BJ (cell line): ENCODE measurements at regions not wholly inside any gene's neighbourhood (a gene's known extent, or its start where the extent isn't known, plus 50 kb on each side); places are given as distances from the start of the nearest gene placed in this dataset.

Experiments used
- CTCF ChIA-PET: fragments of 350-600 bp; formaldehyde crosslinking; extraction: SDS; loops from one replicate; lab custom pipeline; 2021; ENCODE audit warnings: antibody characterized with exemption, inconsistent platforms; lab: Yijun Ruan, JAX
- POLR2A ChIA-PET: fragments of 300-600 bp; sonication (Branson Sonifier 250); formaldehyde crosslinking; extraction: SDS; loops from one replicate; lab custom pipeline; 2021; ENCODE audit warnings: antibody characterized with exemption; lab: Charles Lee
- DNase-seq: peaks from one replicate; pipeline ENCODE4 v3.0.0-alpha.2; 2011; ENCODE audit warnings: low read depth
- H3K27me3 ChIP-seq: 2 replicates; pipeline ENCODE4 v1.6.0; 2011; ENCODE audit warnings: low read length; ENCODE audit not compliant: control insufficient read depth, insufficient read depth
- H3K36me3 ChIP-seq: 2 replicates; pipeline ENCODE4 v1.5.1; 2011; ENCODE audit warnings: low read length; ENCODE audit not compliant: control insufficient read depth, insufficient read depth
- H3K4me3 ChIP-seq: 2 replicates; pipeline ENCODE4 v1.5.1; 2011; ENCODE audit warnings: low read depth, mild to moderate bottlenecking, control low read depth, low read length
- CTCF ChIP-seq: IDR thresholded peaks from 2 replicates; pipeline ENCODE4 v1.5.1; 2011; ENCODE audit warnings: low read depth, mild to moderate bottlenecking, control low read depth, inconsistent platforms, low read length, moderate library complexity; ENCODE audit not compliant: insufficient read depth

- Histone ChIP-seq H3K36me3 (no peaks in the 10 kb centered on the region), H3K4me3 (no peak overlapping the region), H3K27me3 (no peaks in the 10 kb centered on the region)
- no peak for DNase-seq
- POLR2A ChIA-PET = no interaction called here
- CTCF ChIA-PET = interaction anchor here (0.6 to 1.5 kb wide), 4 partner anchors 12 to 378 kb away, joined by 3 to 4 read pairs (median 4); no protein-coding TSS in a partner anchor
- TF ChIP-seq CTCF = no peak
Measured at GRCh38 chr1:67596674-67597073, 88.3 kb upstream of the GADD45A start.

GRCh38 chr1:67597336-67597735, 87.7 kb upstream of the GADD45A start:
- DNase-seq = no peak
- no peaks in the 10 kb centered on the region for H3K36me3 ChIP-seq
- no peak for TF ChIP-seq CTCF
- ChIA-PET POLR2A (no interaction called here), CTCF (interaction anchor here (0.6 to 1.5 kb wide), 2 partner anchors 35 to 89 kb away, joined by 3 read pairs; no protein-coding TSS in a partner anchor)
- no peaks in the 10 kb centered on the region for H3K27me3 ChIP-seq
- no peak overlapping the region for H3K4me3 ChIP-seq

- ChIA-PET CTCF (interaction anchor here (0.6 to 1.7 kb wide), 4 partner anchors 11 to 1240 kb away, joined by 3 to 4 read pairs (median 4); no protein-coding TSS in a partner anchor), POLR2A (no interaction called here)
- no peaks in the 10 kb centered on the region for H3K36me3 ChIP-seq
- DNase-seq = no peak
- no peaks in the 10 kb centered on the region for H3K27me3 ChIP-seq
- TF ChIP-seq CTCF = no peak
- no peak overlapping the region for H3K4me3 ChIP-seq
Measured at GRCh38 chr1:67599085-67599484, 85.9 kb upstream of the GADD45A start.

- Histone ChIP-seq H3K4me3 (no peak overlapping the region), H3K36me3 (no peaks in the 10 kb centered on the region), H3K27me3 (no peaks in the 10 kb centered on the region)
- DNase-seq = no peak
- CTCF ChIA-PET = no interaction called here
- no peak for TF ChIP-seq CTCF
- POLR2A ChIA-PET = interaction anchor here (0.5 kb wide), 1 partner anchor 13 kb away, joined by 3 read pairs; no protein-coding TSS in a partner anchor
Measured at GRCh38 chr1:67601539-67601938, 83.5 kb upstream of the GADD45A start.

GRCh38 chr1:67601955-67602354, 83.0 kb upstream of the GADD45A start:
- no peak for TF ChIP-seq CTCF
- CTCF ChIA-PET = no interaction called here
- no peak for DNase-seq
- POLR2A ChIA-PET = interaction anchor here (0.5 kb wide), 1 partner anchor 13 kb away, joined by 3 read pairs; no protein-coding TSS in a partner anchor
- H3K27me3 ChIP-seq = no peaks in the 10 kb centered on the region
- H3K4me3 ChIP-seq = no peak overlapping the region
- no peaks in the 10 kb centered on the region for H3K36me3 ChIP-seq
